HFFc6 (cell line): ENCODE measurements at regions not wholly inside any gene's neighbourhood (a gene's known extent, or its start where the extent isn't known, plus 50 kb on each side); places are given as distances from the start of the nearest gene placed in this dataset.

Experiments
- DNase-seq: peaks from one replicate; pipeline ENCODE4 v3.0.0-alpha.2; 2018
- H3K27ac Mint-ChIP-seq: 2 replicates; pipeline ENCODE4 v1.8.0; 2020; ENCODE audit warnings: mild to moderate bottlenecking, mixed read lengths
- H3K27me3 Mint-ChIP-seq: 2 replicates; pipeline ENCODE4 v1.8.0; 2021; ENCODE audit warnings: mild to moderate bottlenecking, moderate library complexity, mixed read lengths; ENCODE audit not compliant: insufficient read depth
- H3K36me3 Mint-ChIP-seq: 2 replicates; pipeline ENCODE4 v1.8.0; 2021; ENCODE audit warnings: low read depth, mixed read lengths
- H3K4me1 Mint-ChIP-seq: 2 replicates; pipeline ENCODE4 v1.8.0; 2020; ENCODE audit warnings: low read depth, mixed read lengths
- H3K4me3 Mint-ChIP-seq: 2 replicates; pipeline ENCODE4 v1.8.0; 2020; ENCODE audit warnings: mild to moderate bottlenecking, moderate library complexity, mixed read lengths
- H3K9me3 Mint-ChIP-seq: 2 replicates; pipeline ENCODE4 v1.8.0; 2020; ENCODE audit warnings: mild to moderate bottlenecking, mixed read lengths
- TF ChIP-seq, protein P1 (sequence below): fragments of 200-600 bp; sonication (generic); IDR thresholded peaks from 2 replicates; pipeline ENCODE4 v1.5.0; 2021; ENCODE audit warnings: antibody characterized with exemption, mild to moderate bottlenecking

DNA sequence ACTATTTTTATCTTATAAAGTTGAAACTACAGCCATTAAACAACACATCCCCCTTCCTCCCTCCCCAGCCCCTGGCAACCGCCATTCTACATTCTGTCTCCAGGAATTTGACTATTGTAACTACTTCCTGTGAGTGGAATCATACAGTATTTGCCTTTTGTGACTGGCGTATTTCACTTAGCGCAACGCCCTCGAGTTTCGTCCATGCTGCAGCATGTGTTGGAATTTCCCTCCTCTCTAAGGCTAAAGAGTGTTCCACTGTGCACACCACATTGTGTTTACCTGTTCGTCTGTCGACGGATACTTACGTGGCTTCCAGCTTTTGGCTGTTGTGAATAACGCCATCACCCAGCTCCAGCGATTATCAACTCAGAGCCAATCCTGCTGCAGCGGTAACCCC lies 52.0 kb upstream of the DLG1 start:
- Mint-ChIP-seq H3K4me3 (no peak overlapping the region), H3K27ac (no peak overlapping the region), H3K9me3 (no peaks in the 10 kb centered on the region), H3K36me3 (no peaks in the 10 kb centered on the region), H3K4me1 (peaks cover 32% of the 10 kb centered on the region), H3K27me3 (peaks cover 9% of the 10 kb centered on the region; the same call in 1 of the 2 replicates)
- TF ChIP-seq, protein P1, sequence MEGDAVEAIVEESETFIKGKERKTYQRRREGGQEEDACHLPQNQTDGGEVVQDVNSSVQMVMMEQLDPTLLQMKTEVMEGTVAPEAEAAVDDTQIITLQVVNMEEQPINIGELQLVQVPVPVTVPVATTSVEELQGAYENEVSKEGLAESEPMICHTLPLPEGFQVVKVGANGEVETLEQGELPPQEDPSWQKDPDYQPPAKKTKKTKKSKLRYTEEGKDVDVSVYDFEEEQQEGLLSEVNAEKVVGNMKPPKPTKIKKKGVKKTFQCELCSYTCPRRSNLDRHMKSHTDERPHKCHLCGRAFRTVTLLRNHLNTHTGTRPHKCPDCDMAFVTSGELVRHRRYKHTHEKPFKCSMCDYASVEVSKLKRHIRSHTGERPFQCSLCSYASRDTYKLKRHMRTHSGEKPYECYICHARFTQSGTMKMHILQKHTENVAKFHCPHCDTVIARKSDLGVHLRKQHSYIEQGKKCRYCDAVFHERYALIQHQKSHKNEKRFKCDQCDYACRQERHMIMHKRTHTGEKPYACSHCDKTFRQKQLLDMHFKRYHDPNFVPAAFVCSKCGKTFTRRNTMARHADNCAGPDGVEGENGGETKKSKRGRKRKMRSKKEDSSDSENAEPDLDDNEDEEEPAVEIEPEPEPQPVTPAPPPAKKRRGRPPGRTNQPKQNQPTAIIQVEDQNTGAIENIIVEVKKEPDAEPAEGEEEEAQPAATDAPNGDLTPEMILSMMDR: no peak
- no peak for DNase-seq

DNA sequence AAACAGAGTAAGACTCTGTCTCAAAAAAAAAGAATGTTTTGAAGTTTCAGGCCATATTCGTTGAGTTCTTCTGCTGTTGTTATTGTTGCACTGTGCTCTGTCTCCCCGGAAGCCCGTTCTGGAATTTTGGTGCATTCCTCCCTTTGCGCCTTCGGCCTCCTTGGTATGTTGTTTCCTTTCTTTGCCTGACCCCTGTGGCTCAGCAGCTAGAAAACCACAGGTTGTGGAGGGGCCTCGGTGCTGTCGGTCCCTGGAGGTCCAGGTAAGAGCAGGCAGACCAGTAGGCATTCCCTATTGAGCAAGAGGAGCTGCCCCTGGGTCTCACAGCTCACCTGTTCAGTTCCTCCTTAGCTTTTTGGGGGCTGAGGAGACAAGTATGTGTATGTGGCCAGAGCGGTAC lies 51.0 kb upstream of the DLG1 start:
- H3K4me3 Mint-ChIP-seq: no peak overlapping the region
- H3K9me3 Mint-ChIP-seq: no peaks in the 10 kb centered on the region
- TF ChIP-seq, protein P1: no peak
- H3K4me1 Mint-ChIP-seq: peaks cover 23% of the 10 kb centered on the region
- no peaks in the 10 kb centered on the region for H3K36me3 Mint-ChIP-seq
- H3K27me3 Mint-ChIP-seq: peaks cover 9% of the 10 kb centered on the region; the same call in 1 of the 2 replicates
- H3K27ac Mint-ChIP-seq: no peak overlapping the region
- DNase-seq: no peak
